Activated T-cell treated with anti-CD3 and anti-CD28 coated beads, Interleukin-2, amount 50 U/mL, for 72 hours (primary cell): ENCODE measurements at regions not wholly inside any gene's neighbourhood (a gene's known extent, or its start where the extent isn't known, plus 50 kb on each side); places are given as distances from the start of the nearest gene placed in this dataset.

Experiments used
- ATAC-seq, 2 donors: fragments of 150-1000 bp; cut with Tn5 transposase; replicated peaks in 1 of 2; 2 replicates each; pipeline ENCODE4 v1.10.0; 2021; ENCODE audit warnings: moderate library complexity in 2 of 2, mild to moderate bottlenecking in 1 of 2
- DNase-seq, 2 donors: peaks; one replicate each; pipeline ENCODE4 v3.0.0; 2021 to 2022; ENCODE audit warnings: mixed read lengths in 1 of 2
- H3K27ac Mint-ChIP-seq: one replicate; pipeline ENCODE4 v1.8.0; 2022; ENCODE audit warnings: mild to moderate bottlenecking, moderate library complexity, mixed read lengths
- H3K27me3 Mint-ChIP-seq: one replicate; pipeline ENCODE4 v1.8.0; 2022; ENCODE audit warnings: low read depth, mixed read lengths
- H3K36me3 Mint-ChIP-seq, 2 donors: one replicate each; pipeline ENCODE4 v1.8.0; 2022; ENCODE audit warnings: mixed read lengths in 2 of 2, mild to moderate bottlenecking in 1 of 2; ENCODE audit not compliant: insufficient read depth in 2 of 2
- H3K4me1 Mint-ChIP-seq: one replicate; pipeline ENCODE4 v1.8.0; 2022; ENCODE audit warnings: low read depth, mixed read lengths
- H3K4me3 Mint-ChIP-seq, 2 donors: one replicate each; pipeline ENCODE4 v1.8.0; 2022; ENCODE audit warnings: mild to moderate bottlenecking in 2 of 2, mixed read lengths in 2 of 2, moderate library complexity in 2 of 2
- H3K9me3 Mint-ChIP-seq, 2 donors: one replicate each; pipeline ENCODE4 v1.8.0; 2022; ENCODE audit warnings: mixed read lengths in 2 of 2

GRCh38 chr15:69836526-69837230, 261.0 kb downstream of the TLE3 start:
- Mint-ChIP-seq H3K9me3 (no peaks in the 10 kb centered on the region), H3K27ac (no peak overlapping the region), H3K4me3 (no peak overlapping the region), H3K27me3 (peaks cover 6% of the 10 kb centered on the region), H3K36me3 (no peaks in the 10 kb centered on the region), H3K4me1 (no peaks in the 10 kb centered on the region)
- no peak for ATAC-seq
- no peak for DNase-seq

DNA sequence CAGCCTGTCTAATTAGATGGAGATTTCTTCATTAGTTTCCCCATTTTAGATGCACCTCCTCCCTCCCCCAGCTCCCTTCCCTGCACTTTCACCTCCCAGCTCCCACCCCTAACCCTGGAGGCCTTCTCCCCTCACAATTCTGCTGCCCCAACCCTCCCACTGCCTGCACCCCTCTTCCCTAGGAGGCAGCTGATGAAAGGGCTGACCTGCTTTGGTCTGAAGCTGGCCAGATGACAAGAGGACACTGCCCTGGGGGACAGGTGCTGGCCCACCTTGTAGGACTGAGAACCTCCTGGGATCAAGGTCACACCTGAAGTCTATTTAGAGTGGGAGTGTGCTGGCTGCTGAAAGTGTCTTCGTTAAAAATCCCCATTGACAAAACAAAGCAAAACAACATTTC, 259.4 kb downstream of the TLE3 start:
- H3K9me3 Mint-ChIP-seq: no peaks in the 10 kb centered on the region
- peaks cover under 1% of the 10 kb centered on the region for H3K27me3 Mint-ChIP-seq
- no peak overlapping the region for H3K27ac Mint-ChIP-seq
- no peaks in the 10 kb centered on the region for H3K4me1 Mint-ChIP-seq
- DNase-seq: no peak
- no peak for ATAC-seq
- no peaks in the 10 kb centered on the region for H3K36me3 Mint-ChIP-seq
- H3K4me3 Mint-ChIP-seq: no peak overlapping the region

- no peaks in the 10 kb centered on the region for H3K27me3 Mint-ChIP-seq
- H3K36me3 Mint-ChIP-seq: no peaks in the 10 kb centered on the region
- H3K4me1 Mint-ChIP-seq: no peaks in the 10 kb centered on the region
- H3K9me3 Mint-ChIP-seq: no peaks in the 10 kb centered on the region
- H3K4me3 Mint-ChIP-seq: no peak overlapping the region
- H3K27ac Mint-ChIP-seq: no peak overlapping the region
- DNase-seq (no peak), ATAC-seq (no peak)
Observed at GRCh38 chr15:69838994-69839393, 258.7 kb downstream of the TLE3 start.

DNA sequence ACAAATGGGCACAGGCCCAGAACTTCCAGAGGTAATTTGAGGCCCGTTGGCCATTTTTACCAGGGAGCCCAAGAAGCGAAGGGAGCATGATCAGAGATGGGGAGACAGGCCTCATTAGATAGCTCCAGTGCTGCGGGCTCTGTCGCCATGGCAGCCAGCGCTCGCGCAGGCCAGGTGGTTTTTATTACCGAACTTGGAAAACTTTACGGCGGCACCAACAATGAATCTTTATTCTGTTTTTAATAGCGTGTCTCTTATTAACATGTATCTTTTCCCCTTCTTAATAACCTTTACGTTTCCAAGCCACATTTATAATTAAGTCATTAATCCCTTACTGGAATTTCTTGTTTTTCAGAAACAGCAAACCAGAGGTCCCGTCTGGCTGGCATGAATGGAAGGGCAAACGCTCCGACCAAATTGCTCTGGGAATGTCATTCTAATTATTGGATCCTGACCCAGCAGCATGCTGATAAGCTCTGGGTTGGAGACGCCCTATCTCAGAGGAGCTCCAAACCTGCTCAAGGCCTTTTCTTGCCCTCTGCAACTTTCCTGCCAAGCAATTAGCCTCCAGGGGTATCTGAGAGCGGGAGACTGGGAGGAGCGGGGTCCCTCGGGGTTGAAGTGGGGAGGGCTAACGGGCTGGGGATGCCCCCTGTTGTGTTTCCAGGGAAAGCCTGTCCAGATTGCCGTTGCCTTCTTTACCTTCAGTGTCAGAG, 256.4 kb downstream of the TLE3 start:
- Mint-ChIP-seq H3K4me1 (no peaks in the 10 kb centered on the region), H3K9me3 (no peaks in the 10 kb centered on the region), H3K27ac (no peak overlapping the region), H3K36me3 (no peaks in the 10 kb centered on the region), H3K27me3 (no peaks in the 10 kb centered on the region), H3K4me3 (no peak overlapping the region)
- DNase-seq (no peak), ATAC-seq (no peak)

- peaks cover 5% of the 10 kb centered on the region for H3K4me1 Mint-ChIP-seq
- no peak for ATAC-seq
- DNase-seq: no peak
- H3K4me3 Mint-ChIP-seq: no peak overlapping the region
- H3K27ac Mint-ChIP-seq: no peak overlapping the region
- H3K9me3 Mint-ChIP-seq: no peaks in the 10 kb centered on the region
- H3K27me3 Mint-ChIP-seq: peaks cover 4% of the 10 kb centered on the region
- no peaks in the 10 kb centered on the region for H3K36me3 Mint-ChIP-seq
Observed at GRCh38 chr15:69842851-69843250, 254.9 kb downstream of the TLE3 start.

GRCh38 chr15:69843276-69843899, 254.3 kb downstream of the TLE3 start:
- peaks cover 10% of the 10 kb centered on the region for H3K4me1 Mint-ChIP-seq
- H3K27me3 Mint-ChIP-seq: peaks cover 4% of the 10 kb centered on the region
- H3K36me3 Mint-ChIP-seq: no peaks in the 10 kb centered on the region
- no peaks in the 10 kb centered on the region for H3K9me3 Mint-ChIP-seq
- H3K27ac Mint-ChIP-seq: no peak overlapping the region
- no peak for DNase-seq
- H3K4me3 Mint-ChIP-seq: no peak overlapping the region
- ATAC-seq: no peak

GRCh38 chr15:69843900-69844304, 253.8 kb downstream of the TLE3 start:
- DNase-seq: no peak
- H3K4me3 Mint-ChIP-seq: no peak overlapping the region
- no peaks in the 10 kb centered on the region for H3K36me3 Mint-ChIP-seq

GRCh38 chr15:69845159-69845558, 252.6 kb downstream of the TLE3 start:
- Mint-ChIP-seq H3K27ac (no peak overlapping the region), H3K36me3 (no peaks in the 10 kb centered on the region), H3K9me3 (no peaks in the 10 kb centered on the region), H3K4me1 (peaks cover 16% of the 10 kb centered on the region), H3K27me3 (peaks cover 9% of the 10 kb centered on the region), H3K4me3 (no peak overlapping the region)
- ATAC-seq: no peak
- DNase-seq: no peak

More at GRCh38 chr15:69843900-69844304, 253.8 kb downstream of the TLE3 start:
- Mint-ChIP-seq H3K27ac (no peak overlapping the region), H3K9me3 (no peaks in the 10 kb centered on the region), H3K4me1 (peaks cover 15% of the 10 kb centered on the region), H3K27me3 (peaks cover 4% of the 10 kb centered on the region)
- no peak for ATAC-seq

- Mint-ChIP-seq H3K4me3 (no peak overlapping the region), H3K9me3 (no peaks in the 10 kb centered on the region), H3K27me3 (peaks cover 9% of the 10 kb centered on the region), H3K4me1 (peaks cover 16% of the 10 kb centered on the region), H3K27ac (no peak overlapping the region), H3K36me3 (no peaks in the 10 kb centered on the region)
- ATAC-seq (no peak), DNase-seq (no peak)
Observed at GRCh38 chr15:69847625-69848024, 250.1 kb downstream of the TLE3 start.

DNA sequence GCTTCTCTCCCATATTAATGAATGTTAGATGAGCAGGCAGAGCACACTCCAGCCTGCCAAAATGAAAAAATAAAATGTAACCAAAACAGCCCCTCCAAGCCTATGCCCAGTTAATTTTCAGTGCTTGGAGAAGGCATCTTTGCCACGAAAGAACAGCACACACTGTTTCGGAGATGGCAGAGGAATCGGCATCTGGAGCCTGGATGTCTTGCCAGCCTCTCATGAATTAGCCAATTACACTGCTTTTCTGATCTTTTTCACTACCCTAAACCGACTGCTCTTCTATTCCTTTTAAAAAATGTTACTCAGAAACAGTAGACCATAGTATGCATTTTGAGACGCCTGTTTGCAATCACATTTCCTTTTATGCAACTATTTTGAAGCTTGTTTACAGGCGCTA, 249.6 kb downstream of the TLE3 start:
- no peak for ATAC-seq
- Mint-ChIP-seq H3K36me3 (no peaks in the 10 kb centered on the region), H3K27ac (no peak overlapping the region), H3K27me3 (peaks cover 9% of the 10 kb centered on the region), H3K9me3 (no peaks in the 10 kb centered on the region), H3K4me3 (no peak overlapping the region), H3K4me1 (peaks cover 16% of the 10 kb centered on the region)
- DNase-seq: no peak

DNA sequence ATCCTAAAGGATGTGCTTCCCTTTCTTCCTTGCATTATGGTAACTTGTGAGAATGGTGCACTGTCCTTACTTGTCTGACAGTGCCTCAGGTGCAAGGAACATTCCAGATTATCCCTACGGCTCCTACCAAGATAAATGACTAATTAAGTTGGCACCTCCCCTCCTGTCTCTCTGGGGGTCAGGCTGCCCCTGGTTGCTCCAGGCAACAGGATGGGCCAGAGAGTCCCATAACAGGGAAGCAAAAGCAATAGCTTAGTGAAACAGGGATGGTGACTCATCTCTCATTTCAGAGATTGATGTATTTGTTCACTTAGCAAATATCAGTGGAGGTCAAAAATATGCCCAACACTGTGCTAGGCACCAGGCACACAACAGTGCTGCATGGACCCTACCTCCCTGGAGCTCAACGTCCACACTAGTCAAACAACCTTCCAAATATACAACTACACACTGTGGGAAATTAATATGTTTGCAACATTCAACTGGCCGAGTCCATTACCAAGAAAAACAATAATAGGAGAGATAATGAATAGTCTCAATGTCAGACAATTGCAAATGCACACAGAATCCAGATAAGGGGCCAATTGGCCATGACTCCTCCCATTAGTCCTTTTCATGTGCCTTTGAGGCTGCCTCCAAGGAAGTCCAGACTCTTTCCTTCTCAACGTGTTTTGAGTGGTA, 249.0 kb downstream of the TLE3 start:
- Mint-ChIP-seq H3K4me1 (peaks cover 16% of the 10 kb centered on the region), H3K27ac (no peak overlapping the region), H3K9me3 (no peaks in the 10 kb centered on the region), H3K36me3 (no peaks in the 10 kb centered on the region), H3K4me3 (no peak overlapping the region), H3K27me3 (peaks cover 9% of the 10 kb centered on the region)
- ATAC-seq (peak; percentile 30 to 39), DNase-seq (no peak)

DNA sequence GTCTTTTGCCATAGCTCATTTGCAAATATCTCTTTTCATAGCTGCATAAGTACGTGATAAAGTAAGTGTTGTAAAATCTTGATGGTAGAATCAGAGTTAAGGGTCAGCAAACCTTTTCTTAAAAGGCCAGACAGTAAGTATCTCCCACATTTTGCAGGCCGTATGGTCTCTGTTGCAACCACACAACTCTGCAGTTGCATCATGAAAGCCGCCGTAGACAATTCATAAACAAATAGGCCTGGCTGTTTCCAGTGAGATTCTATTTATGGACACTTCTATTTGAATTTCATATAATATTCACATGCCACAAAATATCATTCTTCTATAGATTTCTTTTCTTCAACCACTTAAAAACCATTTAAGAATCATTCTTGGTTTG, 248.5 kb downstream of the TLE3 start:
- peaks cover 16% of the 10 kb centered on the region for H3K4me1 Mint-ChIP-seq
- no peak for DNase-seq

GRCh38 chr15:69852482-69852881, 245.2 kb downstream of the TLE3 start:
- peaks cover 7% of the 10 kb centered on the region for H3K27me3 Mint-ChIP-seq
- ATAC-seq: no peak
- H3K4me1 Mint-ChIP-seq: peaks cover 19% of the 10 kb centered on the region
- H3K9me3 Mint-ChIP-seq: no peaks in the 10 kb centered on the region
- DNase-seq: no peak
- no peak overlapping the region for H3K4me3 Mint-ChIP-seq
- no peak overlapping the region for H3K27ac Mint-ChIP-seq
- no peaks in the 10 kb centered on the region for H3K36me3 Mint-ChIP-seq

More for the DNA sequence above, 248.5 kb downstream of the TLE3 start:
- H3K9me3 Mint-ChIP-seq: no peaks in the 10 kb centered on the region
- H3K4me3 Mint-ChIP-seq: no peak overlapping the region
- H3K36me3 Mint-ChIP-seq: no peaks in the 10 kb centered on the region
- peaks cover 9% of the 10 kb centered on the region for H3K27me3 Mint-ChIP-seq
- no peak for ATAC-seq
- H3K27ac Mint-ChIP-seq: no peak overlapping the region
